ENCODE measurements at regions not wholly inside any gene's neighbourhood (a gene's known extent, or its start where the extent isn't known, plus 50 kb on each side); places are given as distances from the start of the nearest gene placed in this dataset.

DNA sequence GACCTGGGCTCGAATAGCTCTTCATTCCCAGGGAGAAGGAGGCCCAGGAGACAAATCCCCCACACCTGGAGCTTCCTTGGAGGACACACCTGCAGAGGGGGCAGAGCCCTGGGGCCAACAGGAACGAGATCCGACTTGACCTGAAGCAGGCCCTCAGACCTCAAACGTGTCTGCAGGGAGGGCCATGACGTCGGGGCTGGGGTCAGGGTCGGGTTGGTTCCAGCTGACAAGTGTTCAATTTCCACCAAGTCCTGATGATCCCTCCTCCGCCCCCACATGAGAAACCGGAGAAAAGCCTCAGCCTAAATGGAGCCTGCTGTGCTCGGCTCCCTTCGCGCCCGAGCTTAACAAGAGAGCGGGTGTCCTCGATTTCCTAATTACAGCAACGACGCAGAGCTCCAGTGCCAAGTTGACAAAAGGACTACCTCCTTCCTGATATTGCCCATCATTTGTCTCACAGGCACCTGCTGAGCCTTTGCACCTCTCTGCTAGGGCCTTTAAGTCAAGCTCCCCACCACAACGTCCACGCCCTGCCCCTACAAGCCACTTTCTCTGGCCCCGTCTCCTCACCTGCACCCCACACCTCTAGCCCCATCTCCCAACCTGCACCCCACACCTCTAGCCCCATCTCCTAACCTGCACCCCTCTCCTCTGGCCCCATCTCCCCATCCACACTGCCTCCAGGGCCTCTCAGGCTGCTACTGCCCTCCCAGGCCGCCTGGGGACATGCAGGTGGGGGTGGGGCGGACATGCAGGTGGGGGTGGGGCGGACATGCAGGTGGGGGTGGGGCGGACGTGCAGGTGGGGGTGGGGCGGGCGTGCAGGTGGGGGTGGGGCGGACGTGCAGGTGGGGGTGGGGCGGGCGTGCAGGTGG lies 519.4 kb downstream of the GLRX3 start:
- Histone ChIP-seq H3K4me1 (ENCODE audit: insufficient read depth, low read length) (no peaks in the 10 kb centered on the region), H3K36me3 (ENCODE audit: insufficient read depth, low read length) (no peaks in the 10 kb centered on the region), H3K27me3 (ENCODE audit: insufficient read depth, low read length) (no peaks in the 10 kb centered on the region), H3K4me3 (ENCODE audit: low read length in 2 of 2) (no peak overlapping the region), H3K27ac (ENCODE audit: low read depth, low read length) (no peak overlapping the region), H3K9me3 (ENCODE audit: control insufficient read depth in 1 of 2, low read length in 2 of 2) (no peaks in the 10 kb centered on the region)
- H3K36me3 Mint-ChIP-seq, result no peaks in the 10 kb centered on the region
- CTCF ChIA-PET (ENCODE audit: partially characterized antibody), result no interaction called here
- POLR2A ChIA-PET (ENCODE audit: partially characterized antibody), result no interaction called here
- H3K4me3 Mint-ChIP-seq, result no peak overlapping the region
- H3K9me3 Mint-ChIP-seq, result peaks cover 0 to 2% (median 0%) of the 10 kb centered on the region in 8 donors
- intact Hi-C loops (cut with micrococcal nuclease), result no loop called here
- no peaks in the 10 kb centered on the region for H3K27me3 Mint-ChIP-seq
- no peaks in the 10 kb centered on the region for H3K4me1 Mint-ChIP-seq
- H3K27ac Mint-ChIP-seq, result no peak overlapping the region
- no peak for DNase-seq

DNA sequence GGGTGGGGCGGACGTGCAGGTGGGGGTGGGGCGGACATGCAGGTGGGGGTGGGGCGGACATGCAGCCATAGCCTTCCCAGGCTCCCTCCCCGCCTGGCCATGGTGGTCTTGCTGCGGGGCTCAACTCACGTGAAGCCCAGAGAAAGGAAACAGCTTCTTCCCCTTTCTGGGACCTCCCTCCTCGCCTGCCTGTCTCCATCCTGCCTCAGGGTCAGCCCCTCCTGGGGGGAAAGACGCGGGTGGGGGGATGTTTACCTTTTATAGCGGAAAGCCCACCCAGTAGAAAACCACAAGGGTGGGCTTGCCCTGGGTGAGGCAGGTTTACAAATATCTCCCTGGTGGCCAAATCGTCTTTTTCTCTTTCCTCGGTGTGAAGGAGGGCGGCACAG lies 520.0 kb downstream of the GLRX3 start:
- no peaks in the 10 kb centered on the region for H3K36me3 ChIP-seq (ENCODE audit: insufficient read depth, low read length)
- no peak overlapping the region for H3K27ac ChIP-seq (ENCODE audit: low read depth, low read length)
- H3K27me3 ChIP-seq (ENCODE audit: insufficient read depth, low read length), result no peaks in the 10 kb centered on the region
- ChIA-PET POLR2A (ENCODE audit: partially characterized antibody) (no interaction called here), CTCF (ENCODE audit: partially characterized antibody) (no interaction called here)
- intact Hi-C loops (cut with micrococcal nuclease), result no loop called here
- DNase-seq, result no peak
- H3K9me3 Mint-ChIP-seq, result peaks cover 0 to 2% (median 0%) of the 10 kb centered on the region in 8 donors
- H3K4me3 Mint-ChIP-seq, result no peak overlapping the region
- no peaks in the 10 kb centered on the region for H3K4me1 ChIP-seq (ENCODE audit: insufficient read depth, low read length)
- H3K27me3 Mint-ChIP-seq, result no peaks in the 10 kb centered on the region
- H3K4me1 Mint-ChIP-seq, result no peaks in the 10 kb centered on the region
- no peaks in the 10 kb centered on the region for H3K36me3 Mint-ChIP-seq
- H3K27ac Mint-ChIP-seq, result no peak overlapping the region
- H3K4me3 ChIP-seq (ENCODE audit: low read length in 2 of 2), result no peak overlapping the region
- H3K9me3 ChIP-seq (ENCODE audit: control insufficient read depth in 1 of 2, low read length in 2 of 2), result no peaks in the 10 kb centered on the region

DNA sequence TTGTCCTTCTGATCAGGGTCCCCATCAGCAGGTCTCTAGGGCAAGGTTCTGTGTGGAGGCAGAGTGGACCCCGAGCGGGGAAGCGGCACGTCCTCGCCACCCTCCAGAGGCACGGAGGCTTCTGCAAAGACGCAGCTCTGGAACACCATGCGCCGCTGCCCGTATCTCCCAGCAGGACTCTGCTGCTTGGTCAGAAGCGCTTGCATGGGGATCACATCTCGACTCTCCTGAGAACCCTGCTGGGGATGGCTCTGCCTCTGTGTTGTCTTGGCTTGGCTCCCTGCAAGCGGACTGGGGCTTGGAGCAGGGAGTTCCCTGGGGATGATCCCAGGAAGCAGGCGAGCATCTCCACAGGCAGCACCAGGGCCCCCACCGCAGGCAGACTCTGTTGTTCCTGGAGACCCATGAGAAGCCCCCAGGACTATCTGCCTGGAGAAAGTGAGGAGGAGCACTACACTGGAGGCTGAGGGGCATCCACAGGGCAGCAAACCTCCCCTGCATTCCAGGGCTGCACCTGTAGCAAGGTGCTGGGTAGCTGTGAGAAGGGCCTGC lies 520.5 kb downstream of the GLRX3 start:
- intact Hi-C loops (cut with micrococcal nuclease), result no loop called here
- H3K27me3 ChIP-seq (ENCODE audit: insufficient read depth, low read length), result no peaks in the 10 kb centered on the region
- no peak overlapping the region for H3K4me3 ChIP-seq (ENCODE audit: low read length in 2 of 2)
- H3K4me1 ChIP-seq (ENCODE audit: insufficient read depth, low read length), result no peaks in the 10 kb centered on the region
- H3K27ac ChIP-seq (ENCODE audit: low read depth, low read length), result no peak overlapping the region
- no peak overlapping the region for H3K27ac Mint-ChIP-seq
- no peak overlapping the region for H3K4me3 Mint-ChIP-seq
- DNase-seq, result no peak
- no peaks in the 10 kb centered on the region for H3K36me3 Mint-ChIP-seq
- CTCF ChIA-PET (ENCODE audit: partially characterized antibody), result no interaction called here
- H3K4me1 Mint-ChIP-seq, result no peaks in the 10 kb centered on the region
- H3K27me3 Mint-ChIP-seq, result no peaks in the 10 kb centered on the region
- no peaks in the 10 kb centered on the region for H3K36me3 ChIP-seq (ENCODE audit: insufficient read depth, low read length)
- POLR2A ChIA-PET (ENCODE audit: partially characterized antibody), result no interaction called here
- no peaks in the 10 kb centered on the region for H3K9me3 ChIP-seq (ENCODE audit: control insufficient read depth in 1 of 2, low read length in 2 of 2)
- H3K9me3 Mint-ChIP-seq, result peaks cover 0 to 2% (median 0%) of the 10 kb centered on the region in 8 donors

DNA sequence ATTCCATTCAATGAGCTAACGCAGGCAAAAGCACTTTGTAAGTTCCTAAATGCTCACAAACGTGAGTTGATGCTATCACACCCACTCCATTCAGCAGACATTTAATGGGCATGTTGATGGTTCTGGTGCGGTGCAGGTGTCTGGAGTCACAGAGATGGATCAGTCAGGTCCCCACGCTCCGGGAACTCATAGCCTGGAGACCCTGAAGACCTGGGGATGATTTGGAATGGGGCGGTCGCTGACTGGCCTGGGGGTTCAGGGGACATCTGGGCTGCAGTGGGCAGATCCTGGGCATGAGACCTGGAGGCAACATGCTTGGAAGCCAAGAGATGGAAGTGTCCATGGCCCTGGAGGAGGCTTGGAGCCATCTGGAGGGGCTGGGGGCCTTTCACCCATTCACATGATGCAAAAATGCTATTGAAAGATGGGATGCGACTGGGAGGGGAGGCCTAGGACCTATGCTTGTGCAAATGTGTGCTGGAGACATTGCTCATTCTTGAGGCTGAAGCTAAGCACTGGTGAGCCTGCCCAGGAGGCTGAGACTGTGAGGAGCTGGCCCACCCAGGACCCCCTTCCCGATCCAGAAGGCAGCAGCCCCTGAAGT lies 522.6 kb downstream of the GLRX3 start:
- CTCF ChIA-PET (ENCODE audit: partially characterized antibody), result no interaction called here
- Histone ChIP-seq H3K27ac (ENCODE audit: low read depth, low read length) (no peak overlapping the region), H3K9me3 (ENCODE audit: control insufficient read depth in 1 of 2, low read length in 2 of 2) (no peaks in the 10 kb centered on the region), H3K4me1 (ENCODE audit: insufficient read depth, low read length) (no peaks in the 10 kb centered on the region), H3K27me3 (ENCODE audit: insufficient read depth, low read length) (no peaks in the 10 kb centered on the region), H3K36me3 (ENCODE audit: insufficient read depth, low read length) (no peaks in the 10 kb centered on the region), H3K4me3 (ENCODE audit: low read length in 2 of 2) (no peak overlapping the region)
- no peak for DNase-seq
- POLR2A ChIA-PET (ENCODE audit: partially characterized antibody), result no interaction called here
- no peaks in the 10 kb centered on the region for H3K36me3 Mint-ChIP-seq
- H3K27me3 Mint-ChIP-seq, result no peaks in the 10 kb centered on the region
- H3K4me1 Mint-ChIP-seq, result no peaks in the 10 kb centered on the region
- intact Hi-C loops (cut with micrococcal nuclease), result no loop called here
- no peak overlapping the region for H3K4me3 Mint-ChIP-seq
- no peaks in the 10 kb centered on the region for H3K9me3 Mint-ChIP-seq
- H3K27ac Mint-ChIP-seq, result no peak overlapping the region

DNA sequence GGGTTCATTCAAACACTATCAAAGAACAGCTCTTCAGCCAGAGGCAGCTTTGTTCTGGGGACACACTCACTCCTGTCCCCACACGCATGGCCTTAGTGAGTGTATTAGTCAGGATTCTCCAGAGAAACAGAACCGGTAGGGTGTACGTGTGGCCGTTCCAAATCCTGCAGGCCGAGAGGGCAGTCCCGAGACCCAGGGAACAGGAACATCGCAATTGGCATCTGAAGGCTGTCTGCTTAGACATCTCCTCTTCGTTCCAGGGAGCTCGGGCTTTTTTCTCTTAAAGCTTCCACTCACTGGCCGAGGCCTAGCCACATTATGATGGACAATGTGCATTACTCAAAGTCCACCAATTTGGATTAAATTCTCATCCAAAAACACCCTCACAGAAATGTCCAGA lies 523.3 kb downstream of the GLRX3 start:
- no peak overlapping the region for H3K4me3 ChIP-seq (ENCODE audit: low read length in 2 of 2)
- H3K36me3 ChIP-seq (ENCODE audit: insufficient read depth, low read length), result no peaks in the 10 kb centered on the region
- DNase-seq, result no peak
- H3K27ac ChIP-seq (ENCODE audit: low read depth, low read length), result no peak overlapping the region
- no peaks in the 10 kb centered on the region for H3K9me3 ChIP-seq (ENCODE audit: control insufficient read depth in 1 of 2, low read length in 2 of 2)
- ChIA-PET CTCF (ENCODE audit: partially characterized antibody) (no interaction called here), POLR2A (ENCODE audit: partially characterized antibody) (no interaction called here)
- no peak overlapping the region for H3K4me3 Mint-ChIP-seq
- H3K36me3 Mint-ChIP-seq, result no peaks in the 10 kb centered on the region
- no peak overlapping the region for H3K27ac Mint-ChIP-seq
- peaks cover 0 to under 1% (median 0%) of the 10 kb centered on the region in 8 donors for H3K9me3 Mint-ChIP-seq
- H3K27me3 ChIP-seq (ENCODE audit: insufficient read depth, low read length), result no peaks in the 10 kb centered on the region
- H3K4me1 ChIP-seq (ENCODE audit: insufficient read depth, low read length), result no peaks in the 10 kb centered on the region
- H3K4me1 Mint-ChIP-seq, result no peaks in the 10 kb centered on the region
- intact Hi-C loops (cut with micrococcal nuclease), result no loop called here
- no peaks in the 10 kb centered on the region for H3K27me3 Mint-ChIP-seq

DNA sequence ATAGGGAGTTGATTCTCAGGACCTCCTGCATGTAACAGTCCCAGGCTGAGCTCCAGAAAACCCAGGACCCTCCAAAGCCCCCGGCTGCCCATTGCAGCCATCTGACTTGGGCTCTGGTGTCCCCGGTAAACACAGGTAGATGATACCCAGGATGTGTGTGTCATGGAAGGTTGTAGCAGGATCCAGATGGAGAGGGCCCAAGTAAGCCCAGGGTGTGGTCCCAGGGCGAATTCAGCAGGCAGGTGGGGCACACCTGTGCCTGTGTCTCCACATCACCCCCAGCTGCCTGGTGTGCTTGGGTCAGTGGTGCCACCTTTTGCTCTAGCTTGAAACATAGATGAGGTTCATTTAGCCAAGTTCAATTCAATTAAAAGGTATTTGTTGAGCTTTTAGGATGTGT lies 524.1 kb downstream of the GLRX3 start:
- Mint-ChIP-seq H3K36me3 (no peaks in the 10 kb centered on the region), H3K27ac (no peak overlapping the region), H3K4me1 (no peaks in the 10 kb centered on the region), H3K9me3 (peaks cover 0 to 2% (median 0%) of the 10 kb centered on the region in 8 donors), H3K27me3 (no peaks in the 10 kb centered on the region), H3K4me3 (no peak overlapping the region)
- no peak overlapping the region for H3K4me3 ChIP-seq (ENCODE audit: low read length in 2 of 2)
- H3K36me3 ChIP-seq (ENCODE audit: insufficient read depth, low read length), result no peaks in the 10 kb centered on the region
- no peaks in the 10 kb centered on the region for H3K4me1 ChIP-seq (ENCODE audit: insufficient read depth, low read length)
- H3K27ac ChIP-seq (ENCODE audit: low read depth, low read length), result no peak overlapping the region
- no peaks in the 10 kb centered on the region for H3K27me3 ChIP-seq (ENCODE audit: insufficient read depth, low read length)
- CTCF ChIA-PET (ENCODE audit: partially characterized antibody), result no interaction called here
- no peak for DNase-seq
- POLR2A ChIA-PET (ENCODE audit: partially characterized antibody), result no interaction called here
- intact Hi-C loops (cut with micrococcal nuclease), result no loop called here
- H3K9me3 ChIP-seq (ENCODE audit: control insufficient read depth in 1 of 2, low read length in 2 of 2), result no peaks in the 10 kb centered on the region

DNA sequence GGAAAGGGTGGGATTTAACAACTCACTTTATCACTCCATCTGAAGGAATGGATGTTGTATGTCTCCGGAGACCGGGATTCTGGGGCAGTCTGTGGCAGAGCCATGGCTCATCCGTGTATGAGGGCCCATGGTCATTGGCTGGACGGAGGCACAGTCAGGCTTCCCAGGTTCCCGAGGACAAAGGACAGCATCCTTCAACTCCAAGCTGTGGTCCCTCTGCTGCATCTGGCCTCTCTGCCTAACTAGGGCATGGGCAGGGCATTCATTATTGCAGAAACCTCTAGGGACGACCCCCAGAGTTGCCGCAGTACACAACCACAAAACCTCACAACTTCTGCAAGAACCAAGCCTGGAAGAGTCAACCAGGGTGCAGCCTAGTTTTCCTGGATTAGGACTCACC lies 525.2 kb downstream of the GLRX3 start:
- no peak overlapping the region for H3K27ac Mint-ChIP-seq
- ChIA-PET CTCF (ENCODE audit: partially characterized antibody) (no interaction called here), POLR2A (ENCODE audit: partially characterized antibody) (no interaction called here)
- Histone ChIP-seq H3K4me1 (ENCODE audit: insufficient read depth, low read length) (no peaks in the 10 kb centered on the region), H3K27me3 (ENCODE audit: insufficient read depth, low read length) (no peaks in the 10 kb centered on the region), H3K27ac (ENCODE audit: low read depth, low read length) (no peak overlapping the region), H3K9me3 (ENCODE audit: control insufficient read depth in 1 of 2, low read length in 2 of 2) (no peaks in the 10 kb centered on the region), H3K4me3 (ENCODE audit: low read length in 2 of 2) (no peak overlapping the region), H3K36me3 (ENCODE audit: insufficient read depth, low read length) (no peaks in the 10 kb centered on the region)
- H3K9me3 Mint-ChIP-seq, result peaks cover 0 to 4% (median 0%) of the 10 kb centered on the region in 8 donors
- no peak overlapping the region for H3K4me3 Mint-ChIP-seq
- H3K36me3 Mint-ChIP-seq, result no peaks in the 10 kb centered on the region
- DNase-seq, result no peak
- no peaks in the 10 kb centered on the region for H3K4me1 Mint-ChIP-seq
- intact Hi-C loops (cut with micrococcal nuclease), result no loop called here
- H3K27me3 Mint-ChIP-seq, result no peaks in the 10 kb centered on the region

Measured in CD4-positive, alpha-beta memory T cell (primary cell).